Endothelial cell of umbilical vein (primary cell): ENCODE measurements at regions not wholly inside any gene's neighbourhood (a gene's known extent, or its start where the extent isn't known, plus 50 kb on each side); places are given as distances from the start of the nearest gene placed in this dataset.

Source experiments
- BruUV-seq: library from RNA; stranded (reverse); fragments of 400-500 nt; replicated peaks from 2 replicates; lab custom pipeline; 2021; lab: Mats Ljungman, UMichigan
- CTCF ChIA-PET: fragments of 300-600, 350-600 bp; sonication (Branson Sonifier 250); formaldehyde crosslinking; loops from one replicate; lab custom pipeline; 2021; ENCODE audit warnings: antibody characterized with exemption, inconsistent platforms; lab: Charles Lee
- POLR2A ChIA-PET: fragments of 300-600, 350-600 bp; sonication (Branson Sonifier 250); formaldehyde crosslinking; loops from one replicate; lab custom pipeline; 2021; ENCODE audit warnings: antibody characterized with exemption, inconsistent platforms; lab: Charles Lee
- DNase-seq: peaks from one replicate; pipeline ENCODE4 v3.0.0-alpha.2; 2011; ENCODE audit warnings: low read depth, low spot score
- FAIRE-seq: peaks from 2 replicates; lab custom pipeline; 2011; peaks lifted over from hg19 to GRCh38; lab: Jason Lieb, UNC
- H2AFZ ChIP-seq: 2 replicates; pipeline ENCODE4 v1.6.0; 2012; ENCODE audit warnings: low read depth, low read length, control low read depth, inconsistent platforms
- H3K27ac ChIP-seq: 2 replicates; pipeline ENCODE4 v1.5.1; 2011; ENCODE audit warnings: low read depth, mild to moderate bottlenecking, control low read depth, low read length, moderate library complexity; ENCODE audit not compliant: insufficient read depth
- H3K27me3 ChIP-seq, 2 experiments: 2 replicates each; pipeline versions ENCODE4 v1.6.0 to v1.6.1; 2011; ENCODE audit warnings: low read length in 2 of 2, mixed read lengths in 1 of 2; ENCODE audit not compliant: control insufficient read depth in 2 of 2, insufficient read depth in 2 of 2
- H3K36me3 ChIP-seq, 2 experiments: 2 replicates in 1 of 2; 3 replicates in 1 of 2; pipeline ENCODE4 v1.5.1; 2011; ENCODE audit warnings: low read length in 2 of 2, mild to moderate bottlenecking in 1 of 2, moderate library complexity in 1 of 2; ENCODE audit not compliant: control insufficient read depth in 2 of 2, insufficient read depth in 2 of 2; ENCODE audit errors: extremely low read depth in 1 of 2
- H3K4me1 ChIP-seq: 3 replicates; pipeline ENCODE4 v1.5.1; 2011; ENCODE audit warnings: mild to moderate bottlenecking, low read length; ENCODE audit not compliant: control insufficient read depth, insufficient read depth; ENCODE audit errors: extremely low read depth
- H3K4me2 ChIP-seq: 2 replicates; pipeline ENCODE4 v1.6.1; 2011; ENCODE audit warnings: low read length, control low read depth, mixed read lengths; ENCODE audit not compliant: insufficient read depth
- H3K4me3 ChIP-seq, 3 experiments: fragments of 200-600 bp in 1 of 3; sonication (generic), shearing (Covaris generic) in 1 of 3; replicated peaks in 1 of 3; 2 replicates each; pipeline ENCODE4 v1.5.1; 2011 to 2016; ENCODE audit warnings: control low read depth in 3 of 3, low read length in 3 of 3, mild to moderate bottlenecking in 2 of 3, inconsistent platforms in 1 of 3, low read depth in 1 of 3, moderate library complexity in 1 of 3; ENCODE audit not compliant: insufficient read depth in 1 of 3
- H3K79me2 ChIP-seq: 2 replicates; pipeline ENCODE4 v1.6.0; 2012; ENCODE audit warnings: low read length, inconsistent platforms; ENCODE audit not compliant: control insufficient read depth, insufficient read depth
- H3K9ac ChIP-seq: replicated peaks from 2 replicates; pipeline ENCODE3; 2011; ENCODE audit warnings: low read length, control low read depth; ENCODE audit not compliant: insufficient read depth; ENCODE audit errors: extremely low read depth
- H3K9me1 ChIP-seq: replicated peaks from 3 replicates; pipeline ENCODE4 v1.6.0; 2011; ENCODE audit warnings: mild to moderate bottlenecking, low read length; ENCODE audit not compliant: control insufficient read depth, insufficient read depth; ENCODE audit errors: extremely low read depth
- H3K9me3 ChIP-seq: replicated peaks from 2 replicates; pipeline ENCODE4 v1.5.1; 2012; ENCODE audit warnings: low read length, inconsistent platforms; ENCODE audit not compliant: control insufficient read depth, insufficient read depth
- H4K20me1 ChIP-seq: replicated peaks from 2 replicates; pipeline ENCODE3; 2011; ENCODE audit warnings: mild to moderate bottlenecking, low read length; ENCODE audit not compliant: control insufficient read depth, insufficient read depth; ENCODE audit errors: extremely low read depth
- CTCF ChIP-seq, 2 donors: IDR thresholded peaks; 1 replicate in 1 of 2; 2 replicates in 1 of 2; pipeline ENCODE4 v1.5.1; 2011; ENCODE audit warnings: low read length in 2 of 2, mild to moderate bottlenecking in 2 of 2, moderate library complexity in 2 of 2, control low read depth in 1 of 2, inconsistent platforms in 1 of 2, low read depth in 1 of 2; ENCODE audit not compliant: insufficient read depth in 1 of 2; ENCODE audit errors: extremely low read depth in 1 of 2
- EZH2 ChIP-seq: IDR thresholded peaks from 2 replicates; pipeline ENCODE4 v1.6.1; 2012; ENCODE audit warnings: borderline replicate concordance, low read depth, mild to moderate bottlenecking, moderate library complexity, low read length, inconsistent platforms; ENCODE audit not compliant: severe bottlenecking
- GATA2 ChIP-seq: IDR thresholded peaks from 2 replicates; pipeline ENCODE4 v1.7.0; 2011; ENCODE audit warnings: low read depth, mild to moderate bottlenecking, moderate library complexity, mixed read lengths, low read length; ENCODE audit not compliant: insufficient read length, insufficient read depth
- MAX ChIP-seq: IDR thresholded peaks from 2 replicates; pipeline ENCODE4 v1.6.1; 2011; ENCODE audit not compliant: insufficient read depth, insufficient read length
- MYC ChIP-seq: IDR thresholded peaks from one replicate; pipeline ENCODE4 v1.6.1; 2011; ENCODE audit warnings: mild to moderate bottlenecking, low read depth, low read length
- POLR2A ChIP-seq: IDR thresholded peaks from 2 replicates; pipeline ENCODE4 v1.6.1; 2012; ENCODE audit warnings: low read depth, mild to moderate bottlenecking, control low read depth, low read length
- POLR2AphosphoS5 ChIP-seq: IDR thresholded peaks from 2 replicates; pipeline ENCODE4 v1.6.1; 2012; ENCODE audit warnings: low read depth, mild to moderate bottlenecking, control low read depth, low read length, moderate library complexity; ENCODE audit not compliant: insufficient read depth
- dilution Hi-C: fragments of 300-500 bp; cut with MboI; formaldehyde crosslinking; loops from one replicate; pipeline ENCODE4 v1.15.0; 2019; ENCODE audit warnings: low sequenced_read_pairs; ENCODE audit not compliant: extremely low pct_ligation_motif_present
- intact Hi-C: fragments of 100-400 bp; cut with micrococcal nuclease; formaldehyde crosslinking; loops from one replicate; pipeline ENCODE4 v1.10.0; 2022

- DNase-seq, result no peak
- H3K4me3 ChIP-seq, result no peak overlapping the region
- H4K20me1 ChIP-seq, result no peaks in the 10 kb centered on the region
- H3K9me1 ChIP-seq, result no peaks in the 10 kb centered on the region
- intact Hi-C loops (loop anchor here (1.0 to 5.0 kb wide), 2 partner anchors 22 to 263 kb away; no protein-coding TSS in a partner anchor), dilution Hi-C loops (no loop called here)
- no peaks in the 10 kb centered on the region for H3K9me3 ChIP-seq
- no peaks in the 10 kb centered on the region for H3K36me3 ChIP-seq
- H3K27ac ChIP-seq, result no peak overlapping the region
- CTCF ChIA-PET, result interaction anchor here (0.7 to 2.4 kb wide), 13 partner anchors 9 to 339 kb away, joined by 3 to 7 read pairs (median 3); no protein-coding TSS in a partner anchor
- no TSS peak for BruUV-seq
- POLR2A ChIA-PET, result no interaction called here
- no peak for FAIRE-seq
- no peak overlapping the region for H3K4me2 ChIP-seq
- no peaks in the 10 kb centered on the region for H3K4me1 ChIP-seq
- H3K79me2 ChIP-seq, result no peaks in the 10 kb centered on the region
- no peak overlapping the region for H2AFZ ChIP-seq
- H3K27me3 ChIP-seq, result peaks cover 9 to 11% of the 10 kb centered on the region in 2 experiments
- H3K9ac ChIP-seq, result no peak overlapping the region
- no peak for TF ChIP-seq EZH2
Measured at GRCh38 chr7:142519079-142520078, 229.9 kb upstream of the PRSS1 start.

GRCh38 chr7:142516038-142516501, 233.2 kb upstream of the PRSS1 start:
- dilution Hi-C loops, result no loop called here
- no TSS peak for BruUV-seq
- H3K9me1 ChIP-seq, result no peaks in the 10 kb centered on the region
- no peaks in the 10 kb centered on the region for H3K9me3 ChIP-seq
- H3K36me3 ChIP-seq, result no peaks in the 10 kb centered on the region
- H3K4me1 ChIP-seq, result no peaks in the 10 kb centered on the region
- no peak overlapping the region for H3K4me3 ChIP-seq
- ChIA-PET CTCF (interaction anchor here (0.6 to 2.5 kb wide), 52 partner anchors 9 to 699 kb away, joined by 3 to 46 read pairs (median 5); no protein-coding TSS in a partner anchor), POLR2A (no interaction called here)
- H2AFZ ChIP-seq, result no peak overlapping the region
- FAIRE-seq, result peak; percentile 87
- peaks cover 9 to 13% of the 10 kb centered on the region in 2 experiments for H3K27me3 ChIP-seq
- peak; percentile 65 for DNase-seq
- H4K20me1 ChIP-seq, result no peaks in the 10 kb centered on the region
- no peak overlapping the region for H3K4me2 ChIP-seq
- H3K9ac ChIP-seq, result no peak overlapping the region
- no peak for TF ChIP-seq GATA2
- TF ChIP-seq POLR2AphosphoS5, result no peak
- no peak for TF ChIP-seq MAX
- TF ChIP-seq CTCF (IDR thresholded peaks at IDR 0.05; ENCODE audit: extremely low read depth in 1 of 2, insufficient read depth in 1 of 2, low read depth in 1 of 2, low read length in 2 of 2), result peak; percentile 75 to 79
- TF ChIP-seq POLR2A, result no peak
- no peak for TF ChIP-seq EZH2
- no peak for TF ChIP-seq MYC
- H3K79me2 ChIP-seq, result no peaks in the 10 kb centered on the region
- intact Hi-C loops, result loop anchor here (1.0 to 5.0 kb wide), 2 partner anchors 20 to 266 kb away; no protein-coding TSS in a partner anchor
- no peak overlapping the region for H3K27ac ChIP-seq
